ENCODE measurements at regions not wholly inside any gene's neighbourhood (a gene's known extent, or its start where the extent isn't known, plus 50 kb on each side); places are given as distances from the start of the nearest gene placed in this dataset.

DNA sequence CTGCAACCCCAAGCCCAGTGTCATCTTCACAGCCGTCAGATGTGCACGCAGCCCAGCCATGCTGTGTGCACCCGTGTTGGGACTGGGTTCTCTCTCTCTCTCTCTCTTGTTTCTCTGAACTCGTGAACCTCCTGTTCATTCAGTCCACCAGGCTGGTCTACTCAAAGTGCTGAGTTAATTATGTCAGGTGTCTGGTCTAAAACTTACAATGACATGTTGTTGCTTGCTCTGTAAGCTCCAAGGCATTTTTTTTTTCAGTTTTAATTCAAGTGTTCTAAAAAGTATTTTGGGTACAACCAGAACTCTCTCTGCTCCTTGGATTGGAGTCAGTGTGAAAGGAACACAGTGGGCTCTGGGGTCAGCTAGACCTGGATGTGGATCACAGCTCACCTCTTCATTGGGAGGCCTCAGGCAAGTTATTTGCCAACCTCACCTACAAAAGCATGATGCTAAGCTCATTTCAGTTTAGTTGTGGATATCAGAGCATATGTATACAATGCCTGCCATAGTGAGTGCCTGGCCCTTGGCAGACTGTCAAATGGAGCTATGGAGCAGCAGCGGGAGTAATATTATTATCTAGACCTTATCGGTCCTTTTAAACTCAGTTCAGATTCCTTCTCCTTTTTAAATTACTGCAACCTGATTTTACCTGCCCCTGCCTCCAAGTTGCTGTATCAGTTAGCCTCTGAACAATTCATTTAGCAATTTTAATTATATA is 59.5 kb downstream of the PLEKHG1 start:
- ChIA-PET CTCF (interaction anchor here (1.1 to 1.9 kb wide), 4 partner anchors 27 to 241 kb away, joined by 3 to 8 read pairs (median 5); no protein-coding TSS in a partner anchor), POLR2A (no interaction called here)

DNA sequence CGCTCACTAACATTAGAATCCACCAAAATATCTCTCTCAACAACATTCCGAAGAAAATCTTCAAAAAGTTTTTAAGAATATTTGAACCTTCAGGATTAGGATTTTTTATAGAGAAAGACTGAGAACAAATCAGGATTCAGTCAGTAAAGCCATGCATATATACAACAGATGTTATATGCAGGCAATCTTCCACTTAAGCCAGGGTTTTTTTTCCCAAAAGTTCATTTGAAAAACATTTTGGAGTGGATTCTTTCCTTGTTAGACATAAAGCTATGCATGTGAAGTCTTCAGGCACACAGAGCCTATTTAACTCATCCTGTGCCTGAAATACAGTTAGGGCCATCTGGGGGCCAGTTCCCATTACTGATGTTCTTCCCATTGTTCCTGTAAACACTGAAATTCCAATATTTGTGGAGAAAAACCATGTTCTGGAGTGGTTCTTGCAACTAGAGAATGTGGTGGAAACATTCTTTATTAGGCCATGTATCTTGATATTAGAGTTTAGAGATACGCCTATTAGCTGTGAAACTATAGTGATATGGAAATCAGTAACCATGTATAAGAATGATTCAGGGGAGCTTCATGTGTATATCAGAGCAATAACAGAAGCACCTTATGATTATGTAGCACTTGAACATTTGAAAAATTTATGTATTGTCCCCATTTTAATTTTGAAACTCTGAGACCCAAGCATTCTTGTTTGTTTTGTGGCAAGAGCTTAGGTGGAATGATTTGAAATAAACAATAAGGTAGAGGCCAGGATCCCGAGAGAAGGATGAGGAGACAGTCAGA is 61.7 kb downstream of the PLEKHG1 start:
- H3K4me3 ChIP-seq (ENCODE audit: low read depth, low read length): no peak overlapping the region
- H3K9me3 ChIP-seq (ENCODE audit: control insufficient read depth, insufficient read depth, low read depth, low read length): no peaks in the 10 kb centered on the region
- no peak overlapping the region for H3K27ac ChIP-seq (ENCODE audit: extremely low read depth, low read depth, low read length)
- ChIA-PET POLR2A (no interaction called here), CTCF (interaction anchor here (0.5 to 1.8 kb wide), 6 partner anchors 9 to 301 kb away, joined by 3 to 7 read pairs (median 4); no protein-coding TSS in a partner anchor)
- peaks cover 11% of the 10 kb centered on the region; the same call in 1 of the 2 replicates for H3K4me1 ChIP-seq (ENCODE audit: control insufficient read depth, insufficient read depth, low read length)
- no peak for TF ChIP-seq ZNF211 (tag by site-specific recombination; IDR thresholded peaks at IDR 0.05; ENCODE audit: low read depth)
- no peak for TF ChIP-seq ZNF140 (tag by site-specific recombination; IDR thresholded peaks at IDR 0.05)
- no peak for TF ChIP-seq ZNF366 (tag by site-specific recombination; conservative IDR thresholded peaks at IDR 0.05)
- no peak for TF ChIP-seq SCRT1 (tag by site-specific recombination; IDR thresholded peaks at IDR 0.05; ENCODE audit: borderline replicate concordance)
- no peak for TF ChIP-seq ZNF623 (tag by site-specific recombination; IDR thresholded peaks at IDR 0.05)
- TF ChIP-seq ZBTB8A (tag by site-specific recombination; IDR thresholded peaks at IDR 0.05): no peak
- TF ChIP-seq, protein P1, sequence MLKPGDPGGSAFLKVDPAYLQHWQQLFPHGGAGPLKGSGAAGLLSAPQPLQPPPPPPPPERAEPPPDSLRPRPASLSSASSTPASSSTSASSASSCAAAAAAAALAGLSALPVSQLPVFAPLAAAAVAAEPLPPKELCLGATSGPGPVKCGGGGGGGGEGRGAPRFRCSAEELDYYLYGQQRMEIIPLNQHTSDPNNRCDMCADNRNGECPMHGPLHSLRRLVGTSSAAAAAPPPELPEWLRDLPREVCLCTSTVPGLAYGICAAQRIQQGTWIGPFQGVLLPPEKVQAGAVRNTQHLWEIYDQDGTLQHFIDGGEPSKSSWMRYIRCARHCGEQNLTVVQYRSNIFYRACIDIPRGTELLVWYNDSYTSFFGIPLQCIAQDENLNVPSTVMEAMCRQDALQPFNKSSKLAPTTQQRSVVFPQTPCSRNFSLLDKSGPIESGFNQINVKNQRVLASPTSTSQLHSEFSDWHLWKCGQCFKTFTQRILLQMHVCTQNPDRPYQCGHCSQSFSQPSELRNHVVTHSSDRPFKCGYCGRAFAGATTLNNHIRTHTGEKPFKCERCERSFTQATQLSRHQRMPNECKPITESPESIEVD (tag by site-specific recombination; IDR thresholded peaks at IDR 0.05): no peak
- no peaks in the 10 kb centered on the region for H3K36me3 ChIP-seq (ENCODE audit: control insufficient read depth in 2 of 2, insufficient read depth in 1 of 2, low read length in 2 of 2)

More for the DNA sequence above, 59.5 kb downstream of the PLEKHG1 start:
- TF ChIP-seq, protein P2, sequence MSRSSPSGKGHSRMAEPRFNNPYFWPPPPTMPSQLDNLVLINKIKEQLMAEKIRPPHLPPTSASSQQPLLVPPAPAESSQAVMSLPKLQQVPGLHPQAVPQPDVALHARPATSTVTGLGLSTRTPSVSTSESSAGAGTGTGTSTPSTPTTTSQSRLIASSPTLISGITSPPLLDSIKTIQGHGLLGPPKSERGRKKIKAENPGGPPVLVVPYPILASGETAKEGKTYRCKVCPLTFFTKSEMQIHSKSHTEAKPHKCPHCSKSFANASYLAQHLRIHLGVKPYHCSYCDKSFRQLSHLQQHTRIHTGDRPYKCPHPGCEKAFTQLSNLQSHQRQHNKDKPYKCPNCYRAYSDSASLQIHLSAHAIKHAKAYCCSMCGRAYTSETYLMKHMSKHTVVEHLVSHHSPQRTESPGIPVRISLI (tag by site-specific recombination; IDR thresholded peaks at IDR 0.05): no peak
- TF ChIP-seq, protein P3, sequence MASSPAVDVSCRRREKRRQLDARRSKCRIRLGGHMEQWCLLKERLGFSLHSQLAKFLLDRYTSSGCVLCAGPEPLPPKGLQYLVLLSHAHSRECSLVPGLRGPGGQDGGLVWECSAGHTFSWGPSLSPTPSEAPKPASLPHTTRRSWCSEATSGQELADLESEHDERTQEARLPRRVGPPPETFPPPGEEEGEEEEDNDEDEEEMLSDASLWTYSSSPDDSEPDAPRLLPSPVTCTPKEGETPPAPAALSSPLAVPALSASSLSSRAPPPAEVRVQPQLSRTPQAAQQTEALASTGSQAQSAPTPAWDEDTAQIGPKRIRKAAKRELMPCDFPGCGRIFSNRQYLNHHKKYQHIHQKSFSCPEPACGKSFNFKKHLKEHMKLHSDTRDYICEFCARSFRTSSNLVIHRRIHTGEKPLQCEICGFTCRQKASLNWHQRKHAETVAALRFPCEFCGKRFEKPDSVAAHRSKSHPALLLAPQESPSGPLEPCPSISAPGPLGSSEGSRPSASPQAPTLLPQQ (tag by site-specific recombination; IDR thresholded peaks at IDR 0.05): no peak
- peak; percentile 74 for TF ChIP-seq ZBTB17 (tag by site-specific recombination; IDR thresholded peaks at IDR 0.05)
- TF ChIP-seq, protein P4, sequence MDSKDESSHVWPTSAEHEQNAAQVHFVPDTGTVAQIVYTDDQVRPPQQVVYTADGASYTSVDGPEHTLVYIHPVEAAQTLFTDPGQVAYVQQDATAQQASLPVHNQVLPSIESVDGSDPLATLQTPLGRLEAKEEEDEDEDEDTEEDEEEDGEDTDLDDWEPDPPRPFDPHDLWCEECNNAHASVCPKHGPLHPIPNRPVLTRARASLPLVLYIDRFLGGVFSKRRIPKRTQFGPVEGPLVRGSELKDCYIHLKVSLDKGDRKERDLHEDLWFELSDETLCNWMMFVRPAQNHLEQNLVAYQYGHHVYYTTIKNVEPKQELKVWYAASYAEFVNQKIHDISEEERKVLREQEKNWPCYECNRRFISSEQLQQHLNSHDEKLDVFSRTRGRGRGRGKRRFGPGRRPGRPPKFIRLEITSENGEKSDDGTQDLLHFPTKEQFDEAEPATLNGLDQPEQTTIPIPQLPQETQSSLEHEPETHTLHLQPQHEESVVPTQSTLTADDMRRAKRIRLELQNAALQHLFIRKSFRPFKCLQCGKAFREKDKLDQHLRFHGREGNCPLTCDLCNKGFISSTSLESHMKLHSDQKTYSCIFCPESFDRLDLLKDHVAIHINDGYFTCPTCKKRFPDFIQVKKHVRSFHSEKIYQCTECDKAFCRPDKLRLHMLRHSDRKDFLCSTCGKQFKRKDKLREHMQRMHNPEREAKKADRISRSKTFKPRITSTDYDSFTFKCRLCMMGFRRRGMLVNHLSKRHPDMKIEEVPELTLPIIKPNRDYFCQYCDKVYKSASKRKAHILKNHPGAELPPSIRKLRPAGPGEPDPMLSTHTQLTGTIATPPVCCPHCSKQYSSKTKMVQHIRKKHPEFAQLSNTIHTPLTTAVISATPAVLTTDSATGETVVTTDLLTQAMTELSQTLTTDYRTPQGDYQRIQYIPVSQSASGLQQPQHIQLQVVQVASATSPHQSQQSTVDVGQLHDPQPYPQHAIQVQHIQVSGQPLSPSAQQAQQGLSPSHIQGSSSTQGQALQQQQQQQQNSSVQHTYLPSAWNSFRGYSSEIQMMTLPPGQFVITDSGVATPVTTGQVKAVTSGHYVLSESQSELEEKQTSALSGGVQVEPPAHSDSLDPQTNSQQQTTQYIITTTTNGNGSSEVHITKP (tag by site-specific recombination; IDR thresholded peaks at IDR 0.05): no peak
- Histone ChIP-seq H3K4me3 (ENCODE audit: low read depth, low read length) (no peak overlapping the region), H3K36me3 (ENCODE audit: control insufficient read depth in 2 of 2, insufficient read depth in 1 of 2, low read length in 2 of 2) (no peaks in the 10 kb centered on the region), H3K9me3 (ENCODE audit: control insufficient read depth, insufficient read depth, low read depth, low read length) (no peaks in the 10 kb centered on the region), H3K27ac (ENCODE audit: extremely low read depth, low read depth, low read length) (no peak overlapping the region; the same call in 1 of the 2 replicates), H3K4me1 (ENCODE audit: control insufficient read depth, insufficient read depth, low read length) (peaks cover 11% of the 10 kb centered on the region; the same call in 1 of the 2 replicates)
